Body of pancreas (tissue), 4 donors: ENCODE measurements at regions not wholly inside any gene's neighbourhood (a gene's known extent, or its start where the extent isn't known, plus 50 kb on each side); places are given as distances from the start of the nearest gene placed in this dataset.

Source experiments
- CTCF ChIP-seq, 7 experiments: fragments of 450-650 bp in 4 of 7; fragments of 200-600 bp in 3 of 7; sonication (generic) in 3 of 7; IDR thresholded peaks; one replicate each; pipeline ENCODE4 v1.5.1; 2016 to 2019; ENCODE audit warnings: antibody characterized with exemption in 7 of 7
- POLR2A ChIP-seq, 3 donors: fragments of 450-650 bp; IDR thresholded peaks; one replicate each; pipeline ENCODE4 v1.6.1; 2016; ENCODE audit warnings: antibody characterized with exemption in 3 of 3, mild to moderate bottlenecking in 2 of 3

GRCh38 chr14:101043891-101044290 is 140.4 kb upstream of the RTL1 start:
- TF ChIP-seq CTCF (IDR thresholded peaks at IDR 0.05): no peak
- no peak for TF ChIP-seq POLR2A (IDR thresholded peaks at IDR 0.05)
